ENCODE measurements at regions not wholly inside any gene's neighbourhood (a gene's known extent, or its start where the extent isn't known, plus 50 kb on each side); places are given as distances from the start of the nearest gene placed in this dataset.
"Not testable (repeated sequence)": the region's sequence is repeated elsewhere in the genome, so short reads cannot be mapped to it uniquely, and the experiment has no call there.

- H3K36me3 ChIP-seq (ENCODE audit: control insufficient read depth, insufficient read depth, low read length); H3K4me3 ChIP-seq; H4K20me1 ChIP-seq (replicated peaks; ENCODE audit: control insufficient read depth, insufficient read depth, low read length); H3K4me2 ChIP-seq (ENCODE audit: insufficient read depth, low read length); H3K9ac ChIP-seq (ENCODE audit: insufficient read depth in 1 of 2, low read depth in 2 of 2, low read length in 2 of 2); ATAC-seq; in situ Hi-C loops (cut with MboI); DNase-seq (ENCODE audit: extremely low read depth in 1 of 4, low spot score in 3 of 4); H3K79me2 ChIP-seq (ENCODE audit: control insufficient read depth, insufficient read depth, low read length); H3K27ac ChIP-seq (ENCODE audit: extremely low read depth, low read depth, low read length); H3K9me1 ChIP-seq (ENCODE audit: control insufficient read depth, insufficient read depth, low read length); FAIRE-seq; BruUV-seq (replicated peaks); H3K4me1 ChIP-seq (replicated peaks in 1 of 2; ENCODE audit: control insufficient read depth in 2 of 2, insufficient read depth in 2 of 2, low read length in 2 of 2); H2AFZ ChIP-seq (ENCODE audit: low read depth, low read length); H3K27me3 ChIP-seq (ENCODE audit: control insufficient read depth in 2 of 2, insufficient read depth in 2 of 2, low read length in 2 of 2); H3K9me3 ChIP-seq (replicated peaks; ENCODE audit: control insufficient read depth, insufficient read depth, low read depth, low read length); intact Hi-C loops (cut with micrococcal nuclease); CTCF ChIA-PET (ENCODE audit: low intra/inter-chr PET ratio); POLR2A ChIA-PET: not testable (repeated sequence)
- TF ChIP-seq RBM25 (IDR thresholded peaks at IDR 0.05; ENCODE audit: low read depth, low read length, severe bottlenecking), result peak; percentile 8
- peak in 1 of 2 experiments; percentile 9; a peak in 1 of 4 replicates for TF ChIP-seq KDM1A (IDR thresholded peaks at IDR 0.05)
- TF ChIP-seq ZNF146 (CRISPR knock-in tag; IDR thresholded peaks at IDR 0.05; ENCODE audit: unreplicated experiment), result peak; percentile 84
- WGBS (ENCODE audit: insufficient coverage, low coverage, missing lambda C conversion rate), result 6% methylated on average over 3 of the region's 3 CpGs
These were observed 156.1 kb downstream of the SEPTIN7 start for GRCh38 chr7:35956988-35957387.

- H3K36me3 ChIP-seq (ENCODE audit: control insufficient read depth, insufficient read depth, low read length); intact Hi-C loops (cut with micrococcal nuclease); H2AFZ ChIP-seq (ENCODE audit: low read depth, low read length); H3K4me2 ChIP-seq (ENCODE audit: insufficient read depth, low read length); H3K4me1 ChIP-seq (replicated peaks in 1 of 2; ENCODE audit: control insufficient read depth in 2 of 2, insufficient read depth in 2 of 2, low read length in 2 of 2); FAIRE-seq; H4K20me1 ChIP-seq (replicated peaks; ENCODE audit: control insufficient read depth, insufficient read depth, low read length); POLR2A ChIA-PET; H3K4me3 ChIP-seq; DNase-seq (ENCODE audit: extremely low read depth in 1 of 4, low spot score in 3 of 4); ATAC-seq; BruUV-seq (replicated peaks); H3K9me3 ChIP-seq (replicated peaks; ENCODE audit: control insufficient read depth, insufficient read depth, low read depth, low read length); H3K27ac ChIP-seq (ENCODE audit: extremely low read depth, low read depth, low read length); H3K9ac ChIP-seq (ENCODE audit: insufficient read depth in 1 of 2, low read depth in 2 of 2, low read length in 2 of 2); in situ Hi-C loops (cut with MboI); H3K9me1 ChIP-seq (ENCODE audit: control insufficient read depth, insufficient read depth, low read length); H3K27me3 ChIP-seq (ENCODE audit: control insufficient read depth in 2 of 2, insufficient read depth in 2 of 2, low read length in 2 of 2); CTCF ChIA-PET (ENCODE audit: low intra/inter-chr PET ratio); H3K79me2 ChIP-seq (ENCODE audit: control insufficient read depth, insufficient read depth, low read length): not testable (repeated sequence)
- WGBS (ENCODE audit: insufficient coverage, low coverage, missing lambda C conversion rate), result 2% methylated on average over 3 of the region's 3 CpGs
- TF ChIP-seq ZNF316 (IDR thresholded peaks at IDR 0.05) (peak; percentile 53; the same call in 1 of the 2 replicates), MAFG (tag; conservative IDR thresholded peaks at IDR 0.05) (peak; percentile 33; the same call in 1 of the 2 replicates)
These were observed 160.4 kb downstream of the SEPTIN7 start for GRCh38 chr7:35961260-35961659.
